DMS153 (cell line): ENCODE measurements at regions not wholly inside any gene's neighbourhood (a gene's known extent, or its start where the extent isn't known, plus 50 kb on each side); places are given as distances from the start of the nearest gene placed in this dataset.

Experiments used
- DNase-seq: peaks from one replicate; lab custom pipeline; 2025; lab: John Stamatoyannopoulos, UW

GRCh38 chr1:177571076-177571475 lies 398.8 kb downstream of the SEC16B start:
- no peak for DNase-seq

GRCh38 chr1:177569476-177569875 lies 398.7 kb downstream of the BRINP2 start:
- no peak for DNase-seq

GRCh38 chr1:177568622-177569021 lies 397.9 kb downstream of the BRINP2 start:
- DNase-seq: no peak

GRCh38 chr1:177567393-177567792 lies 396.6 kb downstream of the BRINP2 start:
- peak; percentile 28 for DNase-seq

- DNase-seq: no peak
These were observed 395.7 kb downstream of the BRINP2 start for GRCh38 chr1:177566495-177566894.

GRCh38 chr1:177561436-177561835 lies 390.7 kb downstream of the BRINP2 start:
- no peak for DNase-seq

GRCh38 chr1:177558372-177558771 lies 387.6 kb downstream of the BRINP2 start:
- DNase-seq: no peak

GRCh38 chr1:177556163-177556562 lies 385.4 kb downstream of the BRINP2 start:
- DNase-seq: no peak

GRCh38 chr1:177547200-177547599 lies 376.4 kb downstream of the BRINP2 start:
- no peak for DNase-seq

- no peak for DNase-seq
These were observed 375.6 kb downstream of the BRINP2 start for GRCh38 chr1:177546346-177546745.

- DNase-seq: no peak
These were observed 355.4 kb downstream of the BRINP2 start for GRCh38 chr1:177526201-177526600.

- no peak for DNase-seq
These were observed 354.4 kb downstream of the BRINP2 start for GRCh38 chr1:177525176-177525575.

- no peak for DNase-seq
These were observed 346.8 kb downstream of the BRINP2 start for GRCh38 chr1:177517546-177517945.

- no peak for DNase-seq
These were observed 343.4 kb downstream of the BRINP2 start for GRCh38 chr1:177514207-177514606.

- DNase-seq: no peak
These were observed 340.3 kb downstream of the BRINP2 start for GRCh38 chr1:177511036-177511435.

GRCh38 chr1:177505905-177506590 lies 335.3 kb downstream of the BRINP2 start:
- DNase-seq: no peak

- DNase-seq: no peak
These were observed 325.1 kb downstream of the BRINP2 start for GRCh38 chr1:177495878-177496277.

- DNase-seq: no peak
These were observed 320.0 kb downstream of the BRINP2 start for GRCh38 chr1:177490786-177491185.

GRCh38 chr1:177490036-177490639 lies 319.4 kb downstream of the BRINP2 start:
- DNase-seq: no peak

- DNase-seq: no peak
These were observed 318.0 kb downstream of the BRINP2 start for GRCh38 chr1:177488722-177489121.

- no peak for DNase-seq
These were observed 316.7 kb downstream of the BRINP2 start for GRCh38 chr1:177487481-177487880.

GRCh38 chr1:177480741-177481305 lies 310.1 kb downstream of the BRINP2 start:
- no peak for DNase-seq

GRCh38 chr1:177479600-177479999 lies 308.8 kb downstream of the BRINP2 start:
- no peak for DNase-seq

GRCh38 chr1:177476676-177477075 lies 305.9 kb downstream of the BRINP2 start:
- DNase-seq: no peak
